Stimulated activated CD8-positive, alpha-beta memory T cell treated with anti-CD3 and anti-CD28 coated beads, Interleukin-4, amount 100 ng/mL, for 1 hour (primary cell): ENCODE measurements at regions not wholly inside any gene's neighbourhood (a gene's known extent, or its start where the extent isn't known, plus 50 kb on each side); places are given as distances from the start of the nearest gene placed in this dataset.
"Not testable (repeated sequence)": the region's sequence is repeated elsewhere in the genome, so short reads cannot be mapped to it uniquely, and the experiment has no call there.

Experiments used
- DNase-seq, 2 donors: peaks; one replicate each; pipeline ENCODE4 v3.0.0-alpha.2; 2020; ENCODE audit warnings: low read depth in 2 of 2, low spot score in 1 of 2

GRCh38 chr14:34381304-34381703 lies 80.7 kb downstream of the SPTSSA start:
- DNase-seq: not testable (repeated sequence)

- DNase-seq: no peak
These were observed 81.6 kb downstream of the SPTSSA start for GRCh38 chr14:34380471-34380845.

GRCh38 chr14:34379816-34380470 lies 82.1 kb downstream of the SPTSSA start:
- DNase-seq: no peak

- no peak for DNase-seq
These were observed 85.3 kb downstream of the SPTSSA start for GRCh38 chr14:34376649-34377267.

GRCh38 chr14:34374998-34375740 lies 86.9 kb downstream of the SPTSSA start:
- no peak for DNase-seq

- DNase-seq: no peak
These were observed 88.8 kb downstream of the SPTSSA start for GRCh38 chr14:34373191-34373590.

- DNase-seq: no peak
These were observed 89.3 kb downstream of the SPTSSA start for GRCh38 chr14:34372786-34373185.

- DNase-seq: no peak
These were observed 92.4 kb downstream of the SPTSSA start for GRCh38 chr14:34369648-34370030.

- no peak for DNase-seq
These were observed 92.9 kb downstream of the SPTSSA start for GRCh38 chr14:34368971-34369647.

GRCh38 chr14:34368115-34368970 lies 93.7 kb downstream of the SPTSSA start:
- DNase-seq: no peak

GRCh38 chr14:34365309-34365915 lies 96.6 kb downstream of the SPTSSA start:
- no peak for DNase-seq

GRCh38 chr14:34364201-34364600 lies 97.8 kb downstream of the SPTSSA start:
- DNase-seq: no peak

- DNase-seq: no peak
These were observed 98.3 kb downstream of the SPTSSA start for GRCh38 chr14:34363733-34364134.

GRCh38 chr14:34362641-34363251 lies 99.3 kb downstream of the SPTSSA start:
- DNase-seq: no peak

- no peak for DNase-seq
These were observed 100.5 kb downstream of the SPTSSA start for GRCh38 chr14:34361504-34362011.

- DNase-seq: no peak
These were observed 102.5 kb downstream of the SPTSSA start for GRCh38 chr14:34359420-34360117.

- no peak for DNase-seq
These were observed 105.8 kb downstream of the SPTSSA start for GRCh38 chr14:34356264-34356654.

GRCh38 chr14:34355584-34356263 lies 106.3 kb downstream of the SPTSSA start:
- no peak for DNase-seq

- DNase-seq: no peak
These were observed 107.5 kb downstream of the SPTSSA start for GRCh38 chr14:34354556-34354955.
